ENCODE measurements at regions not wholly inside any gene's neighbourhood (a gene's known extent, or its start where the extent isn't known, plus 50 kb on each side); places are given as distances from the start of the nearest gene placed in this dataset.

- TF ChIP-seq PPARA (CRISPR knock-in tag; IDR thresholded peaks at IDR 0.05; ENCODE audit: borderline replicate concordance) (no peak), ISL1 (CRISPR knock-in tag; IDR thresholded peaks at IDR 0.05) (no peak), ZNF8 (CRISPR knock-in tag; IDR thresholded peaks at IDR 0.05) (no peak), TSHZ2 (CRISPR knock-in tag; IDR thresholded peaks at IDR 0.05) (no peak), TCF4 (CRISPR knock-in tag; IDR thresholded peaks at IDR 0.05; ENCODE audit: borderline replicate concordance) (no peak), CSDC2 (CRISPR knock-in tag; IDR thresholded peaks at IDR 0.05) (no peak), ARNTL (CRISPR knock-in tag; IDR thresholded peaks at IDR 0.05; ENCODE audit: borderline replicate concordance, low read depth) (no peak)
- no peak for ATAC-seq
Measured at GRCh38 chr18:46301571-46301970, 197.4 kb downstream of the HAUS1 start.

GRCh38 chr18:46302528-46303485, 198.6 kb downstream of the HAUS1 start:
- TF ChIP-seq TCF4 (CRISPR knock-in tag; IDR thresholded peaks at IDR 0.05; ENCODE audit: borderline replicate concordance) (no peak), POU6F1 (CRISPR knock-in tag; IDR thresholded peaks at IDR 0.05; ENCODE audit: borderline replicate concordance, low read depth) (no peak)
- ATAC-seq = no peak

- TF ChIP-seq OSR1 (CRISPR knock-in tag; IDR thresholded peaks at IDR 0.05) (no peak), TOX (CRISPR knock-in tag; IDR thresholded peaks at IDR 0.05; ENCODE audit: borderline replicate concordance) (no peak), ISL1 (CRISPR knock-in tag; IDR thresholded peaks at IDR 0.05) (no peak), CSDC2 (CRISPR knock-in tag; IDR thresholded peaks at IDR 0.05) (no peak), ZNF565 (CRISPR knock-in tag; conservative IDR thresholded peaks at IDR 0.05; ENCODE audit: low read depth) (no peak)
- no peak for ATAC-seq
Measured at GRCh38 chr18:46310258-46310657, 206.1 kb downstream of the HAUS1 start.

GRCh38 chr18:46310675-46311345, 206.6 kb downstream of the HAUS1 start:
- TF ChIP-seq CSDC2 (CRISPR knock-in tag; IDR thresholded peaks at IDR 0.05) (no peak), TOX (CRISPR knock-in tag; IDR thresholded peaks at IDR 0.05; ENCODE audit: borderline replicate concordance) (no peak), POU6F1 (CRISPR knock-in tag; IDR thresholded peaks at IDR 0.05; ENCODE audit: borderline replicate concordance, low read depth) (no peak), TSHZ2 (CRISPR knock-in tag; IDR thresholded peaks at IDR 0.05) (no peak), CREB5 (CRISPR knock-in tag; IDR thresholded peaks at IDR 0.05; ENCODE audit: low read depth) (no peak), ESRRG (CRISPR knock-in tag; IDR thresholded peaks at IDR 0.05) (no peak), ISL1 (CRISPR knock-in tag; IDR thresholded peaks at IDR 0.05) (no peak), ZNF70 (CRISPR knock-in tag; IDR thresholded peaks at IDR 0.05) (no peak), RARB (CRISPR knock-in tag; IDR thresholded peaks at IDR 0.05) (no peak), PPARA (CRISPR knock-in tag; IDR thresholded peaks at IDR 0.05; ENCODE audit: borderline replicate concordance) (no peak), OSR1 (CRISPR knock-in tag; IDR thresholded peaks at IDR 0.05) (no peak), ZFP30 (CRISPR knock-in tag; IDR thresholded peaks at IDR 0.05) (no peak), GLIS3 (CRISPR knock-in tag; IDR thresholded peaks at IDR 0.05) (no peak), ARNTL (CRISPR knock-in tag; IDR thresholded peaks at IDR 0.05; ENCODE audit: borderline replicate concordance, low read depth) (no peak), SNAI2 (CRISPR knock-in tag; IDR thresholded peaks at IDR 0.05) (no peak), ZNF8 (CRISPR knock-in tag; IDR thresholded peaks at IDR 0.05) (no peak), ZC3H10 (CRISPR knock-in tag; IDR thresholded peaks at IDR 0.05) (no peak), TCF4 (CRISPR knock-in tag; IDR thresholded peaks at IDR 0.05; ENCODE audit: borderline replicate concordance) (no peak)
- TF ChIP-seq, protein P1, sequence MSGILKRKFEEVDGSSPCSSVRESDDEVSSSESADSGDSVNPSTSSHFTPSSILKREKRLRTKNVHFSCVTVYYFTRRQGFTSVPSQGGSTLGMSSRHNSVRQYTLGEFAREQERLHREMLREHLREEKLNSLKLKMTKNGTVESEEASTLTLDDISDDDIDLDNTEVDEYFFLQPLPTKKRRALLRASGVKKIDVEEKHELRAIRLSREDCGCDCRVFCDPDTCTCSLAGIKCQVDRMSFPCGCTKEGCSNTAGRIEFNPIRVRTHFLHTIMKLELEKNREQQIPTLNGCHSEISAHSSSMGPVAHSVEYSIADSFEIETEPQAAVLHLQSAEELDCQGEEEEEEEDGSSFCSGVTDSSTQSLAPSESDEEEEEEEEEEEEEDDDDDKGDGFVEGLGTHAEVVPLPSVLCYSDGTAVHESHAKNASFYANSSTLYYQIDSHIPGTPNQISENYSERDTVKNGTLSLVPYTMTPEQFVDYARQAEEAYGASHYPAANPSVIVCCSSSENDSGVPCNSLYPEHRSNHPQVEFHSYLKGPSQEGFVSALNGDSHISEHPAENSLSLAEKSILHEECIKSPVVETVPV (CRISPR knock-in tag; IDR thresholded peaks at IDR 0.05) = no peak
- ATAC-seq = no peak

Measured in SK-N-SH treated with all-trans-retinoic acid at 6 μM for 48 hours (cell line).